ENCODE measurements at regions not wholly inside any gene's neighbourhood (a gene's known extent, or its start where the extent isn't known, plus 50 kb on each side); places are given as distances from the start of the nearest gene placed in this dataset.

DNA sequence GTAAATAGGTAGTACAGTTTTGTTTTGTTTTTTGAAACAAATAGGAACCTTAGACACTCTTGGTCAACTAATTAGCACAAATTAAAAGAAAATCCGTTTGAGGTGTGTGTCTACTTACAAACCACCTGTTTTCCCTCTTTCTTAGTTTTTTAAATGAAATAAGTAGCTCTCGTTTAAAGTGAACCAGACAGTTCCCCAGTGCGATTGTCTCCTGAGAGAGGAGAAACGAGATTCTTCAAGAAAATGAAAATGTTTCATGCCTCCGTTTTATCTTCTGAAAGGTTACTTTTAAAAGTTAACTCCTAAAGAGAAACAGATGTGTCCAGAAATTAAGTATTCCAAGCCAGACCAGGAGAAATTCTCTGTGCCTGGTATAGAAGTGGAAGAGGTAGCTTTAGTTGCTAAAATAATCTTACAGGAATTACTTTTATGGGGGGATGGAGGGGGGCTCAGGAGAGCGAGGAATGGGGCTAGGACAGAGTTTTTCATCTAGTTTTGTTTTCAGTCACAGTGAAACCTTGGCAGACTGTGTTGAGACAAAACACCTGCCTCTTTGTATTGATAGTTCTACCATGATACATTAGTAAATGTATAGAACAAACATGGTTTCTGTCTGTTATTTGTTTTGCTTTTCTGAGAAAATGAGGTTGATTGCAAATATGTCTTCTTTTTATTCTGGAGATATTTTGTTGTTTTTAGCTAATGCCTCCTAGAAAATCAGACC is 155.1 kb upstream of the CNTN4 start:
- TF ChIP-seq, protein P1, sequence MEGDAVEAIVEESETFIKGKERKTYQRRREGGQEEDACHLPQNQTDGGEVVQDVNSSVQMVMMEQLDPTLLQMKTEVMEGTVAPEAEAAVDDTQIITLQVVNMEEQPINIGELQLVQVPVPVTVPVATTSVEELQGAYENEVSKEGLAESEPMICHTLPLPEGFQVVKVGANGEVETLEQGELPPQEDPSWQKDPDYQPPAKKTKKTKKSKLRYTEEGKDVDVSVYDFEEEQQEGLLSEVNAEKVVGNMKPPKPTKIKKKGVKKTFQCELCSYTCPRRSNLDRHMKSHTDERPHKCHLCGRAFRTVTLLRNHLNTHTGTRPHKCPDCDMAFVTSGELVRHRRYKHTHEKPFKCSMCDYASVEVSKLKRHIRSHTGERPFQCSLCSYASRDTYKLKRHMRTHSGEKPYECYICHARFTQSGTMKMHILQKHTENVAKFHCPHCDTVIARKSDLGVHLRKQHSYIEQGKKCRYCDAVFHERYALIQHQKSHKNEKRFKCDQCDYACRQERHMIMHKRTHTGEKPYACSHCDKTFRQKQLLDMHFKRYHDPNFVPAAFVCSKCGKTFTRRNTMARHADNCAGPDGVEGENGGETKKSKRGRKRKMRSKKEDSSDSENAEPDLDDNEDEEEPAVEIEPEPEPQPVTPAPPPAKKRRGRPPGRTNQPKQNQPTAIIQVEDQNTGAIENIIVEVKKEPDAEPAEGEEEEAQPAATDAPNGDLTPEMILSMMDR (conservative IDR thresholded peaks at IDR 0.05; ENCODE audit: low read depth, low read length): no peak

GRCh38 chr3:1945698-1946097 is 153.0 kb upstream of the CNTN4 start:
- TF ChIP-seq, protein P1 (conservative IDR thresholded peaks at IDR 0.05; ENCODE audit: low read depth, low read length): no peak
- no peak for DNase-seq (ENCODE audit: low read depth)
- no peak overlapping the region for H3K4me3 ChIP-seq (ENCODE audit: low read depth, low read length)

More for the DNA sequence above, 155.1 kb upstream of the CNTN4 start:
- DNase-seq (ENCODE audit: low read depth): no peak
- no peak overlapping the region for H3K4me3 ChIP-seq (ENCODE audit: low read depth, low read length)

- H3K4me3 ChIP-seq (ENCODE audit: low read depth, low read length): no peak overlapping the region
- TF ChIP-seq, protein P1 (conservative IDR thresholded peaks at IDR 0.05; ENCODE audit: low read depth, low read length): no peak
- no peak for DNase-seq (ENCODE audit: low read depth)
These were observed 145.1 kb upstream of the CNTN4 start for GRCh38 chr3:1953536-1953935.

DNA sequence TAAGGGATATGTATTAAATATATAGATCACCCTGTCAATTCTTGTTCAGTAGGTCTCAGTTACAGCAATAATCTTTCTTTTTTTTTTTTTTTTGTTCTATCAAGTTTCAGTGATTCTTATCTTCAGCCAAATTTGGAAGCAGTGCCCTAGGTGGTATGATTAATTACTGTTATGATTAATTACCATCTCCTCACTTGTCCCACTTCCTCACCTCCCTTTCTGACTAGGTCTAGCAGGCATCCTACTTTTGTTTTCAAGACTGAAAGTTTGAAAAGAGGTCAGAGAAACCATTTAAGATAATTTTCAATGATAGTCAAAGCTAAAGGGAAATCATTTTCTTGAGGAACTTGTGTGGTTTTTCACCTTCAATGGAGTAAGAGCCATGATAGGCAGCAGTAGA is 144.0 kb upstream of the CNTN4 start:
- TF ChIP-seq, protein P1 (conservative IDR thresholded peaks at IDR 0.05; ENCODE audit: low read depth, low read length): no peak
- DNase-seq (ENCODE audit: low read depth): no peak
- no peak overlapping the region for H3K4me3 ChIP-seq (ENCODE audit: low read depth, low read length)

- DNase-seq (ENCODE audit: low read depth): no peak
- H3K4me3 ChIP-seq (ENCODE audit: low read depth, low read length): no peak overlapping the region
- TF ChIP-seq, protein P1 (conservative IDR thresholded peaks at IDR 0.05; ENCODE audit: low read depth, low read length): no peak
These were observed 143.5 kb upstream of the CNTN4 start for GRCh38 chr3:1955170-1955569.

DNA sequence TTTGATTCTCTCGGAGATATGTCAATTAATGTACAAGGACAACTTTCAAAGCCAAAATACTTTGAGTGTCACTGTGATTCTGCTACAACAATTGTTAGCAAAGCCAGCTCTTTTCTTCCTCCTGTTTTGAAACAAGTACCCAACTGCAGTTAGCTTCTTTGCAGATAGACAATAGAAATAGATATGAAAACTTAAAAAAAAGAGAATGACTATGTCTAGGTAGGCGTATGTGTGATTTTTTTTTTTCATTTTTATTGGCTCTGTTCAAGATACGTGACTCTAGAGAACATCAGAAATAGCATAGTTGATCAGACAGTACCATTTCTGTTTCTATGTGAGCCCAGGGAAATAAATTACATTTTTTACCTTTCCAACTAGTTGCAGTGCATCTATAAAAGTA is 142.9 kb upstream of the CNTN4 start:
- TF ChIP-seq, protein P1 (conservative IDR thresholded peaks at IDR 0.05; ENCODE audit: low read depth, low read length): no peak
- no peak overlapping the region for H3K4me3 ChIP-seq (ENCODE audit: low read depth, low read length)
- no peak for DNase-seq (ENCODE audit: low read depth)

DNA sequence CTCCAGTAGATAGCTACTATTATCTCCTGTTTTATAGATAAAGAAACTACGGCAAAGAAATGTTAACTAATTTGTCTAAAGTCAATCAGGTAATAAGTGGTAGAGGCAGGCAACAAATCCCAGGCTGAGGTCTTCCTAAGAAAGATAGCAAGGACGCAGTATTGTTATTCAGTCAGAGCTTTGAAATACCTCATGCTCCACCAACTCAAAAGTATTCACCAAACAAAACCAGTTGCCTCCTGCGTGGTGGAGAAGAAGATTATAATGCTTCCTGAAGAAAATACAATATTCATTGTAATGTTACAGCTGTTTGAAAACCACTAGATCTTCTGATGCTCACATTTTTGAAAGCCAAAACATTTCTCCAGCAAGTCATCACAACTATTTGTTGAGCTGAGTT is 138.2 kb upstream of the CNTN4 start:
- no peak overlapping the region for H3K4me3 ChIP-seq (ENCODE audit: low read depth, low read length)
- TF ChIP-seq, protein P1 (conservative IDR thresholded peaks at IDR 0.05; ENCODE audit: low read depth, low read length): no peak
- DNase-seq (ENCODE audit: low read depth): peak; percentile 66

Data from epithelial cell of proximal tubule (primary cell).